ENCODE measurements at regions not wholly inside any gene's neighbourhood (a gene's known extent, or its start where the extent isn't known, plus 50 kb on each side); places are given as distances from the start of the nearest gene placed in this dataset.

DNA sequence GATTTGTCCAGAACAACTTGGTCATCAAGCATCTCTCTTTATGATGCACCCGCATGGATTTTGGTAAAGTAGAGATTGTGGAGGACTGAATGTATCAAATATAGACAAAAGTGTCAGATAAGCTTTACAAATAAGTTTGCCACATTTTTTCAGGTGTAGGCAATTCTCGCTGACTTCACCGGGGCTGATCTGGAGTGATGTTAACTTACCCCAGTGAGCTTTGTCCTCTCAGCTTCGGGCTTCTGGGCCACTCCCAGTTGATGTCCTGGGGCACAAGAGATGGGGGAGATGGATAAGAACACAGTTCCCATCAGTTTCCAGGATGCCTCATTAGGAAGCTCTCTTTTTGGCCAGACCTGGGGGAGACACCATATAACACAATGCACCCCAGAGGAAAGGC, 117.7 kb downstream of the ETS2 start:
- no peak for DNase-seq

DNA sequence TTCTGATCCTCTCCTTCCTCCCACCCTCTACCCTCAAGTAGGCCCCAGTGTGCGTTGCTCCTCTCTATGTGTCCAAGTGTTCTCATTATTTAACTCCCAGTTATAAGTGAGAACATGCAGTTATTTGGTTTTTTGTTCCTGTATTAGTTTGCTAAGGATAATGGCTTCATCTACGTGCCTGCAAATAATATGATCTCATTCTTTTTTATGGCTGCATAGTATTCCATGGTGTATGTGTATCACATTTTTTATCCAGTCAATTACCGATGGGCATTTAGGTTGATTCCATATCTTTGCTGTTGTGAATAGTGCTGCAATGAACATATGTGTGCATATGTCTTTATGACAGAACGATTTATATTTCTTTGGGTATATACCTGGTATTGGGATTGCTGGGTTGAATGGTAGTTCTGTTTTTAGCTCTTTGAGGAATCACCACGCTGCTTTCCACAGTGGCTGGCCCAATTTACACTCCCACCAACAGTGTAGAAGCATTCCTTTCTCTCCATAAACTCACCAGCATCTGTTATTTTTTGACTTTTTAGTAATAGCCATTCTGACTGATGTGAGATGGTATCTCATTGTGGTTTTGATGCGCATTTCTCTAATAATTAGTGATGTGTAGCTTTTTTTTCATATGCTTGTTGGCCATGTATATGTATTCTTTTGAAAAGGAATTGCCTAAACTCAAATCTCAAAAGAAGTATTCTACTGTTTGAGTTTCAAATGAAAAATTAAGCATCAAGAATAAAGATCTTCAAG, 116.9 kb downstream of the ETS2 start:
- no peak for DNase-seq

DNA sequence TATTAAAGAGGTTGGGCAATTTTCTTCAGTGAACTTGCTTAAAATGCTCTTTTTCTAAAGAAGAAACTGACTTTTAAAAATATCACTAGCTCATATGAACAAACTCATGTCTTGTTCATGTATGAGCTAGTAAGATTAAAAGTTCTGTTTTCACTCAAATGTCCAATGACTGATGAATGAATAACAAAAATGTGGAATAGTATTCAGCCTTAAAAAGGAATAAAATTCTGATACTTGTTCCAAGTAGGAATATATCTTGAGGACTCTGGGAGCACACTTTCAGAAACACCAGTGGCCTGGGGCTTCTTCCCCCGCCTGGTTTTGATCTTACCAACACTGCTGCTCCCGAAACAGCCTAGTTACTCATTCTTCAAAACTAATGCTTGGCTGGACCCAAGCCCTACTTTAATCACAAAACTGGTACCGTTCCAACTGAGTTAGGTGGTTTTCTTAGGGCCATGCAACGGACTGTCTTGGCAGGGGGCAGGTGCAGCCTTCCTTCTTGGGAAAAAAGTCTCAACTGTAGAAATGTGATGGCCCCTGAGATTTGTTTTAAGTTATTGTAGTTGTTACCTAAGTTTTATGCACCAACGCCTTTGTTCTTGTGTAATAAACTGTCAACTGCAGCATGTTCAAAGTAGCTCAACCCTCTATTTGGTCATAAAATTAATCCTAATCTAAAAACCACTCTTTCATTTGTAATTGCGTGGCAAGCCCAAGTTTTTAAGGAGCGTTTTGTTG, 116.0 kb downstream of the ETS2 start:
- DNase-seq, result no peak

DNA sequence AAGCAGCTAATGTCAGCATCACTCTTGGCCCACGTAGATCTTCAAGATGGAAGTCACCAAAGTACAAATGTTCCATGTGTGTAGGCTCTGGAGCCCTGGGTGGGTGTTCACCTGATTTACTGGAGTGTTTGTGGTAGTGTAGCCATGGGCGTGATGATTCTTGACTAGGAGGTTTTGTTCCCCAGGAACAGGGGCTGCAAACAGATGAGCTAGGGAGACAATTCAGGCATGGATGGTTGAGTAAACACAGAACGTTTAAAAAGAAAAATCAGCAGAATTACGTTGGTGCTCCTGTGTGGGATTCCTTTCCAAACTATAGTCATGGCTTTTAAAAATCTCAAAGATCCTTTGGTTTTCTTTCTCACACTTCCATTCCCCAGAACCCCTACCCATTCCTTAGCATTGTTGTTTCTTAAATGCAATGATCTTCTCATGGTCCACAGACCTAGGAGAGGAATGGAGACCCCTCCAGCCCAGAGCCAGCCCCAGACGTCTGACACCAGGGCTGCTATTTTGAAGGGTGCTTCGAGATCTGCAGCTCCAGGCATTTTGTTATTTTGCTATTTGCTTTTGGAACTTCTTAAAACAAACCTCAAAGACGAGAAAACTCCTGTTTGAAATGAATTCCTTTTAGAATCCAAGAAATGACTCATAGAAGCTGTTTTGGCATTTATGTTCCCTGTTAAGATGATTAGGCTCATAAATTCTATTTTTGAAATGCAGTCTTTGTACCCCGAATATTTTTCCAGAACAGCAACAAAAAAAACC, 115.1 kb downstream of the ETS2 start:
- no peak for DNase-seq

DNA sequence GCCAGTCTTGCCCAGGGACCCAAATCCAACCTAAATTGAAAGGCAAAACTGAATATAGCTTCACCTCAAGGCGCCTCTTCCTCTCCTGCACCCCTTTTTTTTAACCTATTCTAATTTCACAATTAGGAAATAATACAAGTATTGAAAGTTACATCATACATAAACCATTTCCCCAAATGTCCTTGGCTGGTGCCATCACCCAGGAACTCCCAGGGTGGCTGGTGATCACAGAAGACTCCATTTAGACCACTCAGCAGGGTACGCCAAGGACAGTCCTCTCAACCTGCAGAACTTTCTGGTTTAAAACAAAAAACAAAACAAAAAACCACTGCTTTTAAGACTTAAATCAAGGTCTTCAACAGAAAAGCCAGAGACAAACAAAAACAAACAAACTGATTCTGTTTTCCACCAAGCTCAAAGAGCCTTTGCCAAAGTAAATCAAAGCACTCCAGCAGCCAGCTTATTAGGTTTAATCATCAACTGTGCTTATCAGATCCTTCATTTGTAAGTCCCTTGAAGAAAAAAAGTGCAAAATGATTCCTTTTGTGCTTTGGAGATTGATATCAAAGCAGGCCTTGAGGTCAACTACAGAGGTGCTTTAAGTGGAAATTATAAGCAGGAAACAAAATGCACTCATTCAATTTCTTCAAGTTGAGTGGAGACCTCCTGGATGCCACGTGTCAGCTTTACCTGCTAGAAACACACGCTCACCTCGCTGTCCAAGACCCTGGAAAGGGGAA, 113.0 kb downstream of the ETS2 start:
- no peak for DNase-seq

DNA sequence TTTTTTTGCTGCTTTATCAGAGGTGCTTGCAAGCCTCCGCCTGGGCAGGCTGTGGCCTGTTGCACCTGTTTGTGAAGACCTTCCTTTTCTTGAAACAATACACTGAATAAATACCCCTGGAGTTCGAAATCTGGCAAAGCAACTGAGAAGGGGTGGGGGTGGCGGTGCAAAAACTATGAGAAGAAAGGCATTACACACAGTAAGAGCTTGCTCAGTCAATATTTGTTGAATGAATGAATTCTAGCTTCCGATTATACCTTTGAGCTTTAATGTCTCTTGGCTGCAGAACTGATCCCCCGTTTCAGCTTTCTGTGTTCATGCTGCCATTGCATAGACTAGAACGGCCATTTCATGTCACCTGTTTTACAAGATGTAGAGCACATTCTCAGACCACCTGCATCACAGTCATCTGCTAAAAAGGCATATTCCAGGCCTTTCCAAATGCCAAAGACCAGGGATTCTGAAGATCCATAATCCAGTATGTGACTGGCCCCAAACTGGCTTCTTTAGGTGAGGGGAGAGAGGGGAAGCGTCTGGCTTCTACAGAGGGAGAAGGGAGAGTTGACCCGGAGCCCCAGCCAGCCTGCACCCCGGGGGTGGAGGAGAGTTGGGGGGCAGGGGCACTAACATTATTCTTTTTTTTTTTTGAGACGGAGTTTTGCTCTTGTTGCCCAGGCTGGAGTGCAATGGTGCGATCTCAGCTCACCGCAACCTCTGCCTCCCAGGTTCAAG, 111.5 kb downstream of the ETS2 start:
- DNase-seq, result no peak

DNA sequence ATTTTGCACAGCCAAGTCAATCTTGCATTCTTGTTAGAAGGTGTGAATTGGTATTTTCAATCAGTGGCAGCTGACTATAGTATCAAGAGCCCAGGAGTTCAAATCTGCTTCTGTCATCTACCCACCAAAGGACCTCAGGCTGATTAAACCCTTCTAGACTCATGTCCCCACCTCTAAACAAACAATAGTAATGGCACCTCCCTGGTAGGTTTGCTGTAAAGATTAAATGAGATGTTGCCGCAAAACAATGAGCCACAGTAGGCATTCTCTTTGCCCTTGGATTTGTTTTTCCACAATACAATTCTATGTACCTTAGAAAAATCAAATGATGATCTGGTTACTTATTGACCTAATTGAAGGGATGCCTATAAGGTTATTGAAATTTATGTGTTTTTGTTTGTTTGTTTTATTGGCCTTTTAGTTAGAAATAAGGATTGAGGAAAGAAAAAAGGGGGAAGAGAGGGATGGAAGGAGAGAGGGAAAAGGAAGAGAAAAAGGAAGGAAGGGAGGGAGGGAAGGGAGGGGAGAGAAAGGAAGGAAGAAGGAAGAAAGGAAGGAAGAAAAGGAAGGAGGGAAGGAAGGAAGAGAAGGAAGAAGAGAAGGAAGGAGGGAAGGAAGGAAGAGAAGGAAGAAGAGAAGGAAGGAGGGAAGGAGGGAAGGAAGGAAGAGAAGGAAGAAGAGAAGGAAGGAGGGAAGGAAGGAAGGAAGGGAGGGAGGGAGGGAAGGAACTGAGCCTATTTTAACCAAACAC, 110.7 kb downstream of the ETS2 start:
- no peak for DNase-seq

DNA sequence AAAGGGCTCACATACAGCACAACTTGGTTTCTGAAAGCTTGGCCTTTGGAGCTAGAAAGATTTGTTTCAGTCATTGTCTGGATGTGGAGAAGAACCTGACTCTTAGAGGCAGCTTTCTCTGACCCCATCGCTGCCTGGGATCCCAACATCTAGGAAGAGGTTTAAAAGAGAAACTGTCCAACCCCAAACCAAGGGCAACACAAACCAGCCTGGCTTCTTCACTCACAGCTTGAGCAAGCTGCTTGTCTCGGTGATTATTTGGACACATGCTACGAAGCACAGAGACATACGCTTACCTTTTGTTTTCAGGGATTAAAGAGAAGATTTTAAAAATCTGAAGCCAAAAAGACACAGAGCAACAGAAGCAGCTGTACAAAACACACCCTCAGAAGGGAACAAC, 109.8 kb downstream of the ETS2 start:
- no peak for DNase-seq

DNA sequence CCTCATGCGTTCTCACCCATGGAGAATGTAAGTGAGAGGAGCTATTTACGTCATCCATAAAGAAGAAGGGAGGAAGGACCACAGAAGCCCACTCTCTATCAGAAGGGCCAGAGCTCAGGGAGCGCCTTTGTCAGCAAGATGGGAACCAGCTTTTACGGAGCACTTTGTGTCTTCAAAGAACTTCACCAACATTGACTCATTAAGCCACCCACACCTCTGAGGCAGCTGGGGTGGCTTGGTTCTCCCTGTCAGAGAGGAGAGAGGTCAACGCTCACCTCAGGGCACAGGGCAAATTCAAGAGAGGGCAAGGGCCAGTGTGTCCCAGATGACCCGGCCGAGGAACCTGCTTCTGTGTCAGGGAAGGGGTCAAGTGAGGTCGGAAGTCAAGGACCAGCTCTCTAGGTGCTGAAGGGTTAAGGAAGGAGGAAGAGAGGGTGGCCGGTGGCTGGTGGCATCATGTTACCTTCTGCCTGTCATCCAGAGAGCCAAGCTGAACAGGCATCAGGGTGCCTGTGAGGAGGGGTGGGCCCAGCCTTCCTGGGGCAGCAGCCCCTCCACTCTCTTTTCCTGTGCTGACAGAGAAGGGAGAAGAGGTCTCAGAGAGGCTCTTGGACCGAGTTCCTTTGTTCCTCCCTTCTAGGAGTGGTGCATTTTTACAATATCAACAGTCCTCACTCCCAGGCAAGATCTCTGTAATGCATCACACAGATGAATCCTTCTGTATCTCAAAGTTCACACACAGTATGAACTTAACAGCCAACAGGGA, 109.0 kb downstream of the ETS2 start:
- DNase-seq, result no peak

DNA sequence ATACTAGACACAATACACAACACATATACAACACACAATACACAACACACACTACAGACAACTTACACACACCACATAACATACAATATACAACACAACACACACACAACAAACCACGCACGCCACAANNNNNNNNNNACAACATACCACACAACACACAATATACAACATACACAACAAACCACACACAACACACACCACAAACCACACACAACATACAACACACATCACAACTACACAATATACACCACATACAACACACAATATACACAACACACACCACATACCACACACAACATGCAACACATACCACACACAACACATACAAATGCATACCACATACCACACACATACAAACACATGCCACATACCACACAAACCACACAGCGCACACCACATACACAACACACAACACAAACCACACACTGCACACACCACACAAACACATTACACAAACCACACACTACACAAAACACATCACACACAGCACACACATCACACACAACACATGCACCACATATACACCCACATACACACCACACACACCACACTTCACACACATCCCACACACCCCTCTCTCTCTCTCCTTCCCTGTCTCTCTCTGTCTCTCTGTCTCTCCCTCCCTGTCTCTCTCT, 108.3 kb downstream of the ETS2 start:
- no peak for DNase-seq

DNA sequence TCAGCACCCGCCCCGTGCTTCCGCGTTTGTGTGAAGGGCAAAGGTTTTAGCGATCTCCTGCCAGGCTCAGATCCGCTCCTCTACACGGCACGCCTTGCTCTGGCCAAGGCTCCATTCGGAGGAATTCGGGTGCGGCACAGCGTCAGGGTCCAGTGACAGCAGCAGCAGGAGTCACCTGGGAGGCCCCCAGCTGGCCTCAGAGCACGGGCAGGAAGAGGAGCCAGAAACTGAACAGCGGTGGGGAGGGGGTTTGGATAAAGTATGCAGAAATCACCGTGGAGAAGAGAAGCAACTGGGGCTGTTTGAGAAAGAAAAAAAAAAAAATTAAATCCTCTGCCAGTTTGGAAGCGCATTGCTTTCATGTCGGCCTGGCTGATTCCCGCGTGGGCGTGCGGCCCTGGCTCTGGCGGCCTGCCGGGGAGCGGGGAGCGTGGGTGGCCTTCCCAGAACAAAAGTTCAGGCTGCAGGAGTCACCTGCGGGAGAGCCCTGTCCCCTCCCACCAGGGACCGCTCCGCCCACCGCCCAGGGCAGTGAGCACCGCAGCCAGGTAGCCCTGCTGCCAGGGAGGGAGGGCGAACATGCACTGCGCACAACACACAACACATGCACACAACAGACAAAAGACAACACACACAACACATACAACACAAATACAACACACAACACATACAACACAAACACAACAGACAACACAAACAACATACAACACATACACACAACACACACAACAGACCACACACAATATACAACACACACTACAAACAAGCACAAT, 107.6 kb downstream of the ETS2 start:
- DNase-seq, result no peak

DNA sequence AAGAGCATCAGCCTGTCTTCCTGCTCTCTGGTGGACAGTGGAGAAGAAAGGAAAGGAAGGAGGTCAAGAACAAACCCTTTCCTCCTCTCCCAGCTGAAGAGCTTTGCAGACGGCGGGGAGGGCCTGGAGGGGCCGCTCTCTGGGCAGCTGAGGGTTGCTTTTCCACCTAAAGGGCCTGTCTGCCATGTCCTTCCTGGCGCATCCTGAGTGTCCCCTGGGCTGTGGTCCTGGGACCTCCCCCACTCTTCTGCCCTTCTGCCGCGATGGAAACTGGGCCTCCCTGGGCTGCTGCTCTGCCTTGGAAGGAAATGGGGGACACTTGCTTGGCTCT, 107.0 kb downstream of the ETS2 start:
- no peak for DNase-seq

DNA sequence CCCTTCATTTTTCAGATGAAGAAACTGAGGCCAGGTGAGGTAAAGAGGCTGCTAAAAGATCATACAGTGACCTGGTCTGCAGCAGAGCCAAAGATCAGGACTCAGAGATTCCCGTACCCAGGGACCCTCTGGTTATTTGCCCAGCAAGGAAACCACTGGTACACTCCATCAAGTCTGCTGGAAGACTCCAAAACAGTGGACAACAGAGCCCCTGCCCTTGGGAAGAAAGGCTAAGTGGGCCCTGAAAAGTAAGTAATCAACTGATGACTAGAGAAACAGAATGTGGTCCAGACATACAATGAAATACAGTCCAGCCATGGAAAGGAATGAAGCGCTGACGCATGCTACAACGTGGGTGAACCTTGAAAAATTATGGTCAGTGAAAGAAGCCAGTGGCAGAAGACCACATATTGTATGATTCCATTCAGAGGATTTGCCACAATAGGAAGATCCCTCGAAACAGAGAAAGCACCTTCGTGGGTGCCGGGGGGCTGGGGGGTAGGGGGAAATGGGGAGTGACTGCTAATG, 106.4 kb downstream of the ETS2 start:
- DNase-seq, result no peak

DNA sequence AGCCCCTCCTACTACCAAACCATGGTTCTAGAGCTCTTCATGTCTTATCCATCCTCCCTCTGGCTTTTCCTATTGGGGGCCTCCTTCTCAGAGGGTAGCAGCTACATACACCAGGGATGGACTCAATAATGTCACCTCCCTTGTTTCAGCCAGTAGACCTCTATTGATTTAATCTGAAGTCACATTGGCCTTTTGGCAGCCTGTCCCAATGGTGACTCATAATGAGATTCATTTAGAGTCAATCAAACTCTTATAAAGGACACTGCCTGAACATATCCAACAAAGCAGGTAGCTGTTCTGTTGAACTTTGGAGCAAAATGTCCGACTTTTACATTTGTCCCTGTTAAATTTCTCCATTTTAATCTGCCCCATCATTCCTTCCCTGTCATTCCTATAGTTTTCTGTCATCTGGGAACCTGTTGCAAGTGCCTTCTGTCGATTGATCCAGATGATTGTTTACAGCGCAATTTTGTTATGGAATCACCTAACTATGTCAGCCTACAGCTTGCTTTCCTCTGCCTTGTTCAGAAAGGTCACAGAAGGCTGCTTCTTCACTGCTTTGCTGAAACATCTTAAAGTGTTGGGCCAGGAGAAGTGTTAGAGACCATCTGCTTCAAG, 105.9 kb downstream of the ETS2 start:
- no peak for DNase-seq

DNA sequence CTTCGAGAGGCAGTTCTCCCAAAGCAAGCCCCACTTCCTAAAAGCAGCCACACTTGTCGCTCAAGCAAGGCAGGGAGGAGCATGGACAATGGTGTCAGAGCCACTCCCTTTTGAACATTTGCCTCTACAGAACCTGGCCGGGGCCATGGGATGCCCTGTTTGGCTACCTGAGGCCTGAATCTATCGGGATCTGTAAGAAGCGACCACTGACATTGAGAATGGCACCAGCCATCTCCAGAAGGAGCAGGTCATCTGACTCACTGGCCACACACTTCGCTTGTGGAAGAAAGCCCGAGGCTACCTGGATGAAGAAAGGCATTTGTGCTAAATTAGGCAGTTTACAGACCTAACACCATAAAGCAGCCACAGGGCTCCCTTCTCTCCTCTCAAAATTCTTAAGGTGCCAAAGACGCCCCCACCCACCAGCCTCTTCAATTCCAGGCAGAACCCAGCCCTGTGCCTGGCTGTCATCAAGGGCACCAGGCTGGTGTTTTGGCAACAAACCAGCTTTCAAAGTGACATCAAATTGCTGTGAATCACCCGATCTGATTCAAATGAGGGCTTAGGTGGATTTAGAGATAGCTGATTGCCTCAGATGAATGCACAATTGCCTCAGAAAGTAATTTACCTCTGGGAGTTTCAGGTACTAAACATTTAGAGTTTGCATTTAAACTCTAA, 104.8 kb downstream of the ETS2 start:
- no peak for DNase-seq

DNA sequence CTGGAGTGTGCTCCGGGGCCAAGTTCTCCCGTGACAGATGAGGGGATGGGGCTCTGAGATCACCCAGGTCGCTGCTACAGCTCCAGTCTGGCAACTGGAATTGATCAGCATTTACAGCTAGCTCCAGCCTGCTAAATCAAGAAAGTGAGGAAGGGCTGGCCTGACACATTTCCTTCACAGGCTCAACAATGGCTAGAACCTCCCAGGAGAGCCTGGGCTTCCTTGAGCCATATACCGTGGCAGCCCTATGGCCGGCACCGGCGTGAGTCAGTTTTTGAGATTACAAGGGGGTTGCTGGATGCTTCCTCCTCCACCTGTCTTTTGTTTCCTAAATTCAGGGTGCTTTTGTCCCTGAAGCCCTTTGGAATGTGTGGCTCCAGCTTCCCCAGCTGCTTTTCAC, 104.2 kb downstream of the ETS2 start:
- no peak for DNase-seq

DNA sequence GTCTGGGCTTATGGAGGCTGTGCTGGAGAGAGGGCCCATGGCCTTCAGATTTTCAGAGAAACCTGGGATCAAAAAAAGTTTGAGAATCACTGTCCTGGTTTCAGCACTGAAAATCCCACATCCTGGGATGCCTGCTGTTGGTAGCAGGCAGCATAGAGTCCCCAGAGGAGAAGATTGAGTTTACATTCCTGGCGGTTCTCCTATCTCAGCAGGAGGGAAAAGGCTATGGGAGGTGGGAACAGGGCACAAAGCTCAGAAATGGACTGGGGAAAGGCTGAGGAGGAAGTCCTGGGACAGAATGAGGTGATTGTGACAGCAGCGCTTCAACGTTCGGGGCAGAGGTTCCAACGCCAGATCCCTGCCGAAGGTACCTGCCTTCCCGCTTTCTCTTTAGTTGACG, 103.4 kb downstream of the ETS2 start:
- DNase-seq, result no peak

DNA sequence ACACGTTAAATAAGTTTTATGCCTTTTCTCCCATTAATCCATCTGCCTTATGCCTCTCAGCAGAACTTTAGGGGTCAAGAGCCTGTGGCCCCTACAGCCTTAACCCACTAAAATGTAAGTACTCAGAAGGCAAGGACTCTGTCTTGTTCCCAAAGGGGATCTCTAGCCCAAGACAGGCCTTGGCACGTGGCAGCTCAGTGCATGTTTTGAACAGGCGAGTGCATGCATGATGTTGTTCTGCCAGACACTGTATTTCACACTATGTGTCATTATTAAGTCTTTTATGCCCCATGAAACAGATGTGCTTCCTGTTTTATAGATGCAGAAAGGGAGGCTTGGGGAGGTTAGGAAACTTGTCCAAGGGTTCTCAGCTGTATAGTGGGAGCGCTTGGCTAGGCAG, 102.8 kb downstream of the ETS2 start:
- DNase-seq, result no peak
